Mammary epithelial cell (primary cell): ENCODE measurements at regions not wholly inside any gene's neighbourhood (a gene's known extent, or its start where the extent isn't known, plus 50 kb on each side); places are given as distances from the start of the nearest gene placed in this dataset.
"Not testable (repeated sequence)": the region's sequence is repeated elsewhere in the genome, so short reads cannot be mapped to it uniquely, and the experiment has no call there.

ENCODE experiments used
- EZH2 ChIP-seq: IDR thresholded peaks from 2 replicates; pipeline ENCODE4 v1.6.1; 2012; ENCODE audit warnings: low read length, inconsistent platforms, borderline replicate concordance
- TF ChIP-seq, protein P1 (sequence below), 2 donors: IDR thresholded peaks in 1 of 2; conservative IDR thresholded peaks in 1 of 2; 2 replicates each; pipeline ENCODE4 v1.5.1; 2011 to 2012; ENCODE audit warnings: inconsistent platforms in 2 of 2, low read length in 2 of 2, mild to moderate bottlenecking in 2 of 2, control low read depth in 1 of 2, low read depth in 1 of 2; ENCODE audit not compliant: insufficient read depth in 1 of 2; ENCODE audit errors: extremely low read depth in 1 of 2

DNA sequence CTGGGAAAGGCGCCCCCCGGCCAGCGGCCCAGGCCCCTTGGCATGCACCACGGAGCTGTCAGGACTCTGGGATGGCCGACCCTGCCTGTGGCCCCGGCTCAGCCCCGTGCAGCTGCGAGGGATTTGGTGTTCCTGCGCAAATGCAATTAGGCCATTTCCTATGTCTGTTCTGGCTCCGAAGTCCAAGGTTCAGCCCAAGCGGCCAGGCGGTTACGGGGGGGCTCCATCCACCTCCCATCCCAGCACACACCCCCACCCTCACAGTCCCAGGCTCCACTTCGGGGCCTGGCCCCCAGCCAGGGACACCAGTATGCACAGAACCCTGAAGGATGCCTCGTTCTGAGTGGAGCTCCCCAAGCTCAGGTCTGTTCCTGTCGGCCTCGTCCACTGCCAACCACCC lies 891.3 kb downstream of the RPIA start:
- TF ChIP-seq, protein P1, sequence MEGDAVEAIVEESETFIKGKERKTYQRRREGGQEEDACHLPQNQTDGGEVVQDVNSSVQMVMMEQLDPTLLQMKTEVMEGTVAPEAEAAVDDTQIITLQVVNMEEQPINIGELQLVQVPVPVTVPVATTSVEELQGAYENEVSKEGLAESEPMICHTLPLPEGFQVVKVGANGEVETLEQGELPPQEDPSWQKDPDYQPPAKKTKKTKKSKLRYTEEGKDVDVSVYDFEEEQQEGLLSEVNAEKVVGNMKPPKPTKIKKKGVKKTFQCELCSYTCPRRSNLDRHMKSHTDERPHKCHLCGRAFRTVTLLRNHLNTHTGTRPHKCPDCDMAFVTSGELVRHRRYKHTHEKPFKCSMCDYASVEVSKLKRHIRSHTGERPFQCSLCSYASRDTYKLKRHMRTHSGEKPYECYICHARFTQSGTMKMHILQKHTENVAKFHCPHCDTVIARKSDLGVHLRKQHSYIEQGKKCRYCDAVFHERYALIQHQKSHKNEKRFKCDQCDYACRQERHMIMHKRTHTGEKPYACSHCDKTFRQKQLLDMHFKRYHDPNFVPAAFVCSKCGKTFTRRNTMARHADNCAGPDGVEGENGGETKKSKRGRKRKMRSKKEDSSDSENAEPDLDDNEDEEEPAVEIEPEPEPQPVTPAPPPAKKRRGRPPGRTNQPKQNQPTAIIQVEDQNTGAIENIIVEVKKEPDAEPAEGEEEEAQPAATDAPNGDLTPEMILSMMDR (conservative IDR thresholded peaks at IDR 0.05 in 1 of 2, IDR thresholded peaks at IDR 0.05 in 1 of 2; ENCODE audit: extremely low read depth in 1 of 2, insufficient read depth in 1 of 2, low read depth in 1 of 2, low read length in 2 of 2) = not testable (repeated sequence)
- not testable (repeated sequence) for TF ChIP-seq EZH2
